Gastroesophageal sphincter (tissue), 4 donors: ENCODE measurements at regions not wholly inside any gene's neighbourhood (a gene's known extent, or its start where the extent isn't known, plus 50 kb on each side); places are given as distances from the start of the nearest gene placed in this dataset.
"Not testable (repeated sequence)": the region's sequence is repeated elsewhere in the genome, so short reads cannot be mapped to it uniquely, and the experiment has no call there.

ENCODE experiments used
- ATAC-seq: fragments of 150-250 bp; one replicate; pipeline ENCODE4 v1.9.1; 2016; ENCODE audit warnings: mild to moderate bottlenecking, moderate library complexity
- H3K27ac ChIP-seq, 4 donors: fragments of 200-600 bp; sonication (generic) in 3 of 4; 1 replicate in 3 of 4; 2 replicates in 1 of 4; pipeline ENCODE4 v1.5.1; 2016 to 2019
- H3K27me3 ChIP-seq: fragments of 200-600 bp; sonication (generic); one replicate; pipeline ENCODE4 v1.5.1; 2019
- H3K36me3 ChIP-seq, 2 donors: fragments of 200-600 bp; sonication (generic); one replicate each; pipeline ENCODE4 v1.5.1; 2019; ENCODE audit warnings: control low read depth in 1 of 2
- H3K4me1 ChIP-seq, 3 donors: fragments of 200-600 bp; sonication (generic); 1 replicate in 2 of 3; 2 replicates in 1 of 3; pipeline ENCODE4 v1.5.1; 2016 to 2019; ENCODE audit warnings: control low read depth in 2 of 3
- H3K4me3 ChIP-seq, 2 donors: fragments of 200-600 bp; sonication (generic); one replicate each; pipeline ENCODE4 v1.5.1; 2019; ENCODE audit warnings: mild to moderate bottlenecking in 1 of 2, moderate library complexity in 1 of 2
- H3K9me3 ChIP-seq, 3 donors: fragments of 200-600 bp; sonication (generic); one replicate each; pipeline ENCODE4 v1.5.1; 2017 to 2019; ENCODE audit warnings: control low read depth in 2 of 3
- EP300 ChIP-seq: sonication (generic); formaldehyde crosslinking; IDR thresholded peaks from one replicate; pipeline ENCODE4 v1.6.1; 2017; ENCODE audit warnings: antibody characterized with exemption, mild to moderate bottlenecking
- POLR2A ChIP-seq, 2 donors: fragments of 450-650 bp; IDR thresholded peaks; one replicate each; pipeline ENCODE4 v1.6.1; 2017; ENCODE audit warnings: antibody characterized with exemption in 2 of 2, mild to moderate bottlenecking in 2 of 2, moderate library complexity in 1 of 2
- POLR2AphosphoS5 ChIP-seq: sonication (generic); formaldehyde crosslinking; IDR thresholded peaks from one replicate; pipeline ENCODE4 v1.6.1; 2017; ENCODE audit warnings: antibody characterized with exemption
- WGBS, 2 donors: methylation state at CpG; one replicate each; pipeline ENCODE4 v1.1.5; 2018; ENCODE audit warnings: low coverage in 1 of 2; 5-methylcytosine and 5-hydroxymethylcytosine counted together
- TF ChIP-seq, protein P1 (sequence below), 4 experiments: fragments of 200-600 bp in 2 of 4; fragments of 450-650 bp in 2 of 4; sonication (generic) in 1 of 4; IDR thresholded peaks; one replicate each; pipeline ENCODE4 v1.5.1; 2017 to 2019; ENCODE audit warnings: antibody characterized with exemption in 4 of 4, mild to moderate bottlenecking in 2 of 4, moderate library complexity in 2 of 4

GRCh38 chr6:85240787-85241385 is 209.0 kb upstream of the NT5E start:
- no peak overlapping the region for H3K4me3 ChIP-seq
- no peaks in the 10 kb centered on the region for H3K36me3 ChIP-seq
- H3K27ac ChIP-seq: no peak overlapping the region
- ATAC-seq: no peak
- TF ChIP-seq, protein P1, sequence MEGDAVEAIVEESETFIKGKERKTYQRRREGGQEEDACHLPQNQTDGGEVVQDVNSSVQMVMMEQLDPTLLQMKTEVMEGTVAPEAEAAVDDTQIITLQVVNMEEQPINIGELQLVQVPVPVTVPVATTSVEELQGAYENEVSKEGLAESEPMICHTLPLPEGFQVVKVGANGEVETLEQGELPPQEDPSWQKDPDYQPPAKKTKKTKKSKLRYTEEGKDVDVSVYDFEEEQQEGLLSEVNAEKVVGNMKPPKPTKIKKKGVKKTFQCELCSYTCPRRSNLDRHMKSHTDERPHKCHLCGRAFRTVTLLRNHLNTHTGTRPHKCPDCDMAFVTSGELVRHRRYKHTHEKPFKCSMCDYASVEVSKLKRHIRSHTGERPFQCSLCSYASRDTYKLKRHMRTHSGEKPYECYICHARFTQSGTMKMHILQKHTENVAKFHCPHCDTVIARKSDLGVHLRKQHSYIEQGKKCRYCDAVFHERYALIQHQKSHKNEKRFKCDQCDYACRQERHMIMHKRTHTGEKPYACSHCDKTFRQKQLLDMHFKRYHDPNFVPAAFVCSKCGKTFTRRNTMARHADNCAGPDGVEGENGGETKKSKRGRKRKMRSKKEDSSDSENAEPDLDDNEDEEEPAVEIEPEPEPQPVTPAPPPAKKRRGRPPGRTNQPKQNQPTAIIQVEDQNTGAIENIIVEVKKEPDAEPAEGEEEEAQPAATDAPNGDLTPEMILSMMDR (IDR thresholded peaks at IDR 0.05): no peak
- TF ChIP-seq POLR2A (IDR thresholded peaks at IDR 0.05) (no peak), POLR2AphosphoS5 (no peak), EP300 (no peak)
- H3K9me3 ChIP-seq: no peaks in the 10 kb centered on the region
- H3K4me1 ChIP-seq: no peaks in the 10 kb centered on the region
- no peaks in the 10 kb centered on the region for H3K27me3 ChIP-seq
- WGBS, 2 donors: 8 to 22% methylated on average over 1 of the region's 1 CpG

- 47 to 87% methylated on average over 3 of the region's 3 CpGs for WGBS, 2 donors
- no peak overlapping the region for H3K4me3 ChIP-seq
- no peaks in the 10 kb centered on the region for H3K9me3 ChIP-seq
Measured at GRCh38 chr6:85237478-85237877, 212.4 kb upstream of the NT5E start.

DNA sequence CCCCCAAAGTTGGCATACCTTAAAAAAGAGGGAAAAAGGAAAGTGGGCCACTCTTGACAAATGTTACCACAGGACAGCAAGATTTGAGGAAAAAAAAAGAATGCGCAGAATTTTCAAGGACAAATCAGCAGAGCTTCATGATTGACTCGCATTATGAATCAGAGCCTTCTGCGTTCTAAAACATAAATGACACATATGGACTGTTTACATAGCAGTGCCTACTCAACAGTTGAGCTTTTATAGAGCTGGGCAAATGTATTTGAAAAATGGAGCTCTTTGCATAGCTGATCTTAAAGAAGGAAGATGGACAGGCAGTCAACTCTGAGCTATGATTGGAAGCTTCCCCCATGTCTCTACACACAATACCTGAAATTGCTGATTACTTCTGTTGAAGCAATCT is 213.2 kb upstream of the NT5E start:
- WGBS, 2 donors: 69 to 71% methylated on average over 3 of the region's 3 CpGs
- TF ChIP-seq POLR2AphosphoS5 (no peak), EP300 (no peak), POLR2A (IDR thresholded peaks at IDR 0.05) (no peak)
- TF ChIP-seq, protein P1 (IDR thresholded peaks at IDR 0.05): no peak
- no peak for ATAC-seq

More at GRCh38 chr6:85237478-85237877, 212.4 kb upstream of the NT5E start:
- Histone ChIP-seq H3K36me3 (no peaks in the 10 kb centered on the region), H3K27ac (no peak overlapping the region), H3K4me1 (no peaks in the 10 kb centered on the region), H3K27me3 (no peaks in the 10 kb centered on the region)
- TF ChIP-seq POLR2AphosphoS5 (no peak), POLR2A (IDR thresholded peaks at IDR 0.05) (no peak), EP300 (no peak)
- TF ChIP-seq, protein P1 (IDR thresholded peaks at IDR 0.05): no peak
- no peak for ATAC-seq

DNA sequence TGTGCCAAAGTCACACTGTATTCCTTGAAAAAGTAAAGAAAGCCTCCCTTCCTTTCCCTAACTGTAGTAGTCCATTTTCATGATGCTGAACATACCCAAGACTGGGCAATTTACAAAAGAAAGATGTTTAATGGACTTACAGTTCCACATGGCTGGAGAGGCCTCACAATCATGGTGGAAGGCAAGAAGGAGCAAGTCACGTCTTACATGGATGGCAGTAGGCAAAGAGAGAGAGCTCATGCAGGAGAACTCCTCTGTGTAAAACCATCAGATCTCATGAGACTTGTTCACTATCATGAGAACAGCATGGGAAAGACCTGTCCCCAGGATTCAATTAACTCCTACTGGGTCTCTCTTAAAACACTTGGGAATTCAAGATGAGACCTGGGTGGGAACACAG is 222.5 kb upstream of the NT5E start:
- not testable (repeated sequence) for H3K4me3 ChIP-seq, H3K4me1 ChIP-seq, H3K36me3 ChIP-seq, H3K27me3 ChIP-seq, H3K27ac ChIP-seq, ATAC-seq
- WGBS, 2 donors: 67% methylated on average over 1 of the region's 1 CpG; no CpG with 5 or more reads in 1 of the 2 donors
- H3K9me3 ChIP-seq: peaks cover 0 to 32% (median 0%) of the 10 kb centered on the region in 3 donors

More for the DNA sequence above, 213.2 kb upstream of the NT5E start:
- Histone ChIP-seq H3K27ac (no peak overlapping the region), H3K9me3 (no peaks in the 10 kb centered on the region), H3K27me3 (no peaks in the 10 kb centered on the region), H3K4me1 (no peaks in the 10 kb centered on the region), H3K36me3 (no peaks in the 10 kb centered on the region), H3K4me3 (no peak overlapping the region)

- H3K27ac ChIP-seq, ATAC-seq, H3K4me1 ChIP-seq, H3K36me3 ChIP-seq, H3K4me3 ChIP-seq, H3K27me3 ChIP-seq: not testable (repeated sequence)
- peaks cover 0 to 29% (median 0%) of the 10 kb centered on the region in 3 donors for H3K9me3 ChIP-seq
- 10% methylated on average over 2 of the region's 5 CpGs; no CpG with 5 or more reads in 1 of the 2 donors for WGBS, 2 donors
Measured at GRCh38 chr6:85212794-85213193, 237.1 kb upstream of the NT5E start.

DNA sequence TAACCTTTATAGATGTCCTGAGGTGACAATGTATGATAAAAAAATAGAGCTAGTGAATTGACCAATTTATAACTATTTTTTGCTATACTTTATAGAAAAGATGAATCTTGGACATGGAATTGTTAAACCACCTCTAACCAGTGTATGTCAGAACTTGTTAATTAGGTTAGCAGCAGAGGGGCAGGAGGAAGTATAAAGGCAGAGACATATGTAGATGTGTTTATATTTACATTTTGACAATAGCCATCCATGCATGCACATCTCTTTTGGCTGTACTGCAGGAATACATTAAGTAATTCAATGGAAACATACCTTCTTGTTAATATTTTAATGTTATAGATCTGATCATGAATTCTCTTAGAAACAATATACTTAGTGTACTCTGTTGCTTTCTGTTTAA is 254.6 kb upstream of the NT5E start:
- H3K9me3 ChIP-seq: peaks cover 0 to 16% (median 0%) of the 10 kb centered on the region in 3 donors
- H3K27me3 ChIP-seq: no peaks in the 10 kb centered on the region
- no peaks in the 10 kb centered on the region for H3K4me1 ChIP-seq
- H3K4me3 ChIP-seq: no peak overlapping the region
- H3K36me3 ChIP-seq: no peaks in the 10 kb centered on the region
- TF ChIP-seq POLR2AphosphoS5: no peak
- TF ChIP-seq EP300: no peak
- no peak for TF ChIP-seq POLR2A (IDR thresholded peaks at IDR 0.05)
- TF ChIP-seq, protein P1 (IDR thresholded peaks at IDR 0.05): no peak
- ATAC-seq: no peak
- H3K27ac ChIP-seq: no peak overlapping the region
